ENCODE measurements at regions not wholly inside any gene's neighbourhood (a gene's known extent, or its start where the extent isn't known, plus 50 kb on each side); places are given as distances from the start of the nearest gene placed in this dataset.

- Histone ChIP-seq H3K4me3 (ENCODE audit: low read depth, low read length) (no peak overlapping the region), H3K36me3 (ENCODE audit: control insufficient read depth, insufficient read depth, low read length) (no peaks in the 10 kb centered on the region), H3K27me3 (ENCODE audit: control insufficient read depth, insufficient read depth, low read length) (no peaks in the 10 kb centered on the region)
- no peak for DNase-seq (ENCODE audit: low read depth)
- POLR2A ChIA-PET: no interaction called here
- CTCF ChIA-PET: no interaction called here
- no peak for TF ChIP-seq CTCF (IDR thresholded peaks at IDR 0.05; ENCODE audit: insufficient read depth, low read depth, low read length)
Observed at GRCh38 chr4:162699629-162700028, 467.1 kb downstream of the NAF1 start.

- ChIA-PET POLR2A (no interaction called here), CTCF (no interaction called here)
- TF ChIP-seq CTCF (IDR thresholded peaks at IDR 0.05; ENCODE audit: insufficient read depth, low read depth, low read length): no peak
Observed at GRCh38 chr4:162685410-162685809, 481.3 kb downstream of the NAF1 start.

GRCh38 chr4:162684998-162685397 lies 481.7 kb downstream of the NAF1 start:
- no peaks in the 10 kb centered on the region for H3K27me3 ChIP-seq (ENCODE audit: control insufficient read depth, insufficient read depth, low read length)
- H3K4me3 ChIP-seq (ENCODE audit: low read depth, low read length): no peak overlapping the region
- DNase-seq (ENCODE audit: low read depth): no peak
- no peaks in the 10 kb centered on the region for H3K36me3 ChIP-seq (ENCODE audit: control insufficient read depth, insufficient read depth, low read length)
- ChIA-PET POLR2A (no interaction called here), CTCF (no interaction called here)
- no peak for TF ChIP-seq CTCF (IDR thresholded peaks at IDR 0.05; ENCODE audit: insufficient read depth, low read depth, low read length)

More at GRCh38 chr4:162685410-162685809, 481.3 kb downstream of the NAF1 start:
- Histone ChIP-seq H3K36me3 (ENCODE audit: control insufficient read depth, insufficient read depth, low read length) (no peaks in the 10 kb centered on the region), H3K27me3 (ENCODE audit: control insufficient read depth, insufficient read depth, low read length) (no peaks in the 10 kb centered on the region), H3K4me3 (ENCODE audit: low read depth, low read length) (no peak overlapping the region)
- no peak for DNase-seq (ENCODE audit: low read depth)

- no peaks in the 10 kb centered on the region for H3K36me3 ChIP-seq (ENCODE audit: control insufficient read depth, insufficient read depth, low read length)
- DNase-seq (ENCODE audit: low read depth): no peak
- ChIA-PET CTCF (no interaction called here), POLR2A (no interaction called here)
- H3K4me3 ChIP-seq (ENCODE audit: low read depth, low read length): no peak overlapping the region
- no peaks in the 10 kb centered on the region for H3K27me3 ChIP-seq (ENCODE audit: control insufficient read depth, insufficient read depth, low read length)
- no peak for TF ChIP-seq CTCF (IDR thresholded peaks at IDR 0.05; ENCODE audit: insufficient read depth, low read depth, low read length)
Observed at GRCh38 chr4:162684371-162684700, 482.4 kb downstream of the NAF1 start.

- no peak for DNase-seq (ENCODE audit: low read depth)
- Histone ChIP-seq H3K27me3 (ENCODE audit: control insufficient read depth, insufficient read depth, low read length) (no peaks in the 10 kb centered on the region), H3K4me3 (ENCODE audit: low read depth, low read length) (no peak overlapping the region), H3K36me3 (ENCODE audit: control insufficient read depth, insufficient read depth, low read length) (no peaks in the 10 kb centered on the region)
- POLR2A ChIA-PET: no interaction called here
- TF ChIP-seq CTCF (IDR thresholded peaks at IDR 0.05; ENCODE audit: insufficient read depth, low read depth, low read length): no peak
- CTCF ChIA-PET: no interaction called here
Observed at GRCh38 chr4:162683659-162684370, 482.9 kb downstream of the NAF1 start.

All from BJ (cell line).